OCI-LY1 (cell line): ENCODE measurements at regions not wholly inside any gene's neighbourhood (a gene's known extent, or its start where the extent isn't known, plus 50 kb on each side); places are given as distances from the start of the nearest gene placed in this dataset.

Experiments
- H2AFZ ChIP-seq: fragments of 200-600 bp; sonication (generic), shearing (Covaris generic); 2 replicates; pipeline ENCODE4 v1.6.0; 2014; ENCODE audit warnings: antibody characterized with exemption, mild to moderate bottlenecking, low read length
- H3F3A ChIP-seq: fragments of 200-600 bp; sonication (generic), shearing (Covaris generic); 2 replicates; pipeline ENCODE4 v1.6.0; 2014; ENCODE audit warnings: mild to moderate bottlenecking, antibody characterized with exemption, low read length, moderate library complexity; ENCODE audit not compliant: insufficient read depth
- H3K27ac ChIP-seq: fragments of 200-600 bp; sonication (generic); 2 replicates; pipeline ENCODE4 v1.5.1; 2014; ENCODE audit warnings: low read length, mixed run types, mild to moderate bottlenecking, low read depth; ENCODE audit not compliant: poor library complexity, severe bottlenecking
- H3K27me3 ChIP-seq: fragments of 200-600 bp; sonication (generic); 2 replicates; pipeline ENCODE4 v1.6.0; 2014; ENCODE audit warnings: antibody characterized with exemption, mild to moderate bottlenecking, low read length, moderate library complexity; ENCODE audit not compliant: insufficient read depth
- H3K36me3 ChIP-seq: fragments of 200-600 bp; sonication (generic); 2 replicates; pipeline ENCODE4 v1.6.1; 2014; ENCODE audit warnings: mild to moderate bottlenecking, antibody characterized with exemption, low read length, moderate library complexity, mixed read lengths; ENCODE audit not compliant: insufficient read depth
- H3K4me1 ChIP-seq: fragments of 200-600 bp; sonication (generic); 2 replicates; pipeline ENCODE4 v1.5.1; 2014; ENCODE audit warnings: mild to moderate bottlenecking, low read length, moderate library complexity; ENCODE audit not compliant: insufficient read depth, severe bottlenecking
- H3K4me2 ChIP-seq: fragments of 200-600 bp; sonication (generic), shearing (Covaris generic); 2 replicates; pipeline ENCODE4 v1.6.1; 2014; ENCODE audit warnings: low read length
- H3K4me3 ChIP-seq: fragments of 200-600 bp; sonication (generic); 2 replicates; pipeline ENCODE4 v1.5.1; 2014; ENCODE audit warnings: low read length, low read depth, mild to moderate bottlenecking, mixed read lengths; ENCODE audit not compliant: poor library complexity, severe bottlenecking
- H3K79me2 ChIP-seq: fragments of 200-600 bp; shearing (Covaris generic); 2 replicates; pipeline ENCODE4 v1.6.1; 2016; ENCODE audit warnings: mixed run types, low read length, mixed read lengths; ENCODE audit not compliant: insufficient read depth
- H3K9ac ChIP-seq: fragments of 200-600 bp; sonication (generic), shearing (Covaris generic); 2 replicates; pipeline ENCODE4 v1.6.1; 2014; ENCODE audit warnings: mild to moderate bottlenecking, low read length, mixed read lengths
- H3K9me2 ChIP-seq: fragments of 200-600 bp; sonication (generic), shearing (Covaris generic); 2 replicates; pipeline ENCODE4 v1.6.1; 2014; ENCODE audit warnings: low read depth, mild to moderate bottlenecking, low read length, mixed read lengths
- H3K9me3 ChIP-seq: fragments of 200-600 bp; shearing (Covaris generic); 2 replicates; pipeline ENCODE4 v1.6.1; 2014; ENCODE audit warnings: low read length, mixed read lengths
- H4K20me1 ChIP-seq: fragments of 200-600 bp; sonication (generic), shearing (Covaris generic); 2 replicates; pipeline ENCODE4 v1.6.0; 2016; ENCODE audit warnings: mild to moderate bottlenecking, low read length; ENCODE audit not compliant: insufficient read depth
- EZH2 ChIP-seq: fragments of 200-600 bp; sonication (generic), shearing (Covaris generic); IDR thresholded peaks from 2 replicates; pipeline ENCODE4 v1.8.0; 2017; ENCODE audit warnings: borderline replicate concordance, mixed run types, mild to moderate bottlenecking, antibody characterized with exemption, low read length, moderate library complexity, mixed read lengths
- TF ChIP-seq, protein P1 (sequence below): fragments of 200-600 bp; sonication (generic), shearing (Covaris generic); IDR thresholded peaks from 2 replicates; pipeline ENCODE4 v1.5.1; 2017; ENCODE audit warnings: mild to moderate bottlenecking, antibody characterized with exemption, low read length, moderate library complexity, mixed read lengths

DNA sequence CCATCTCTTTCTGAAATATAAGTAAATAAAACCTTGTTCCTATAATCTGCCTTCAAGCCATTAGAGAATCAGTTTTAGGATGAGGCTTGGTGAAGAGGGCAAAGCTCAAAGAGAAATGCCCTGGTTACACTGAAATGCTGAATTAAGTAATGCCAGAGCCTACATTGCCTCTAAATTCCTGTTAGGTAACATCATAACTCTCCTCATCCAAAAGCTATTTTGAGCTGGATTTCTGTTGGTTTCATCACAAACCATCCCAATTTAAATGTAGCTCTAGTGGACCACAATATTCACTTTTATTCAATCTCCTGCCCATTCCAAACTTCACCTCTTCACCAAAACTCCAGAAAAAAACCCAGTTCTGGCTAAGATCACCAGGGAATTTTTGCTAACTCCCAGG is 1319.7 kb upstream of the TENM3 start:
- no peak overlapping the region for H3K4me2 ChIP-seq
- H3F3A ChIP-seq = no peaks in the 10 kb centered on the region
- H3K4me3 ChIP-seq = no peak overlapping the region
- no peak for TF ChIP-seq EZH2
- TF ChIP-seq, protein P1, sequence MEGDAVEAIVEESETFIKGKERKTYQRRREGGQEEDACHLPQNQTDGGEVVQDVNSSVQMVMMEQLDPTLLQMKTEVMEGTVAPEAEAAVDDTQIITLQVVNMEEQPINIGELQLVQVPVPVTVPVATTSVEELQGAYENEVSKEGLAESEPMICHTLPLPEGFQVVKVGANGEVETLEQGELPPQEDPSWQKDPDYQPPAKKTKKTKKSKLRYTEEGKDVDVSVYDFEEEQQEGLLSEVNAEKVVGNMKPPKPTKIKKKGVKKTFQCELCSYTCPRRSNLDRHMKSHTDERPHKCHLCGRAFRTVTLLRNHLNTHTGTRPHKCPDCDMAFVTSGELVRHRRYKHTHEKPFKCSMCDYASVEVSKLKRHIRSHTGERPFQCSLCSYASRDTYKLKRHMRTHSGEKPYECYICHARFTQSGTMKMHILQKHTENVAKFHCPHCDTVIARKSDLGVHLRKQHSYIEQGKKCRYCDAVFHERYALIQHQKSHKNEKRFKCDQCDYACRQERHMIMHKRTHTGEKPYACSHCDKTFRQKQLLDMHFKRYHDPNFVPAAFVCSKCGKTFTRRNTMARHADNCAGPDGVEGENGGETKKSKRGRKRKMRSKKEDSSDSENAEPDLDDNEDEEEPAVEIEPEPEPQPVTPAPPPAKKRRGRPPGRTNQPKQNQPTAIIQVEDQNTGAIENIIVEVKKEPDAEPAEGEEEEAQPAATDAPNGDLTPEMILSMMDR = no peak
- no peak overlapping the region for H3K9ac ChIP-seq
- H4K20me1 ChIP-seq = no peaks in the 10 kb centered on the region
- no peak overlapping the region for H3K27ac ChIP-seq
- H3K4me1 ChIP-seq = no peaks in the 10 kb centered on the region
- H3K9me2 ChIP-seq = no peaks in the 10 kb centered on the region
- H3K36me3 ChIP-seq = no peaks in the 10 kb centered on the region
- H2AFZ ChIP-seq = no peak overlapping the region
- peaks cover 4% of the 10 kb centered on the region for H3K9me3 ChIP-seq
- H3K79me2 ChIP-seq = no peaks in the 10 kb centered on the region
- H3K27me3 ChIP-seq = no peaks in the 10 kb centered on the region

DNA sequence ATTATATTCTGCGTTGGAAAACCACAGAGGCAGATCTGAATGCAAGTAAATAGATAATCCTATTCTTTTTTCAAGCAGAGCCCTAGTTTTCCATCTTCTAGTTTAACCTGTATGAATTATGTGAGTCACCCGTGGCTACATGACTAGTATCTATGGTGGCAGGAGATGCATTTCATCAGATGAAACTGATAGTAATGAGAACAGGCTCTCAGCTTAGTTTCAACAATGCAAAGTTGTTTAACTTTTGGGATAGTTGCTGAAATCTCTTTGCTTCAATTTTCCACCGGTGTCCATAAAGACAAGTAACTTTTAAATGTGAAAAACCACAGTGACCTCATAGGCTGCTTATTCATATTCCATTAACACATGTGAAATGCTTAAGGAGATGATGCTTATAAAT is 1317.4 kb upstream of the TENM3 start:
- no peak overlapping the region for H3K4me2 ChIP-seq
- no peaks in the 10 kb centered on the region for H4K20me1 ChIP-seq
- no peaks in the 10 kb centered on the region for H3K79me2 ChIP-seq
- H3K9me2 ChIP-seq = no peaks in the 10 kb centered on the region
- TF ChIP-seq, protein P1 = no peak
- no peak for TF ChIP-seq EZH2
- no peaks in the 10 kb centered on the region for H3F3A ChIP-seq
- H3K27ac ChIP-seq = no peak overlapping the region
- H3K4me3 ChIP-seq = no peak overlapping the region
- H3K27me3 ChIP-seq = no peaks in the 10 kb centered on the region
- H3K9me3 ChIP-seq = peaks cover 4% of the 10 kb centered on the region
- H3K36me3 ChIP-seq = no peaks in the 10 kb centered on the region
- H2AFZ ChIP-seq = no peak overlapping the region
- no peaks in the 10 kb centered on the region for H3K4me1 ChIP-seq
- no peak overlapping the region for H3K9ac ChIP-seq

DNA sequence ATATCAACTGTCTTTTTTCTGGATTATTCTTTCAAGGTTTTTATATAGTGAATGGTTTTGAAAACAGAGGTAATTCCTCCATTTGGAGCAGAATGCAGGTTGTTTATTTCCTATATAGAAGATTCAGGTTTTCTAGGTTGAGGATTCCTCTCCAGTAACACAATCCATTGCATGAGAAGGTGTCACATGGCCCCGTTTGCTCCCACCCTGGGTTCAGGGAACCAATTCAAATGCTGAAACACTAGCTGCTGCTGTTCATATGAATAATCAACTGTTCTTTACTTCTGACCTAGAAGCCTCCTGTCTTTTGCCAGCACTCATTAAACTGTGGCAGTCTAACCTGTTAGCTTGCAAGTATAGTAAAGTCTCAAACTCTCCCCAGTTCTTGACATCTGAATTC is 1316.9 kb upstream of the TENM3 start:
- Histone ChIP-seq H3K4me2 (no peak overlapping the region), H3K4me3 (no peak overlapping the region), H3K9ac (no peak overlapping the region), H3F3A (no peaks in the 10 kb centered on the region), H3K9me3 (peaks cover 3% of the 10 kb centered on the region), H4K20me1 (no peaks in the 10 kb centered on the region), H3K27ac (no peak overlapping the region), H3K27me3 (no peaks in the 10 kb centered on the region), H2AFZ (0 out of 2 replicates have a peak overlapping the region, but pooled peaks have one; percentile 57), H3K36me3 (no peaks in the 10 kb centered on the region), H3K79me2 (no peaks in the 10 kb centered on the region), H3K4me1 (no peaks in the 10 kb centered on the region), H3K9me2 (no peaks in the 10 kb centered on the region)
- no peak for TF ChIP-seq EZH2
- TF ChIP-seq, protein P1 = no peak
